WTC11 (cell line): ENCODE measurements at regions not wholly inside any gene's neighbourhood (a gene's known extent, or its start where the extent isn't known, plus 50 kb on each side); places are given as distances from the start of the nearest gene placed in this dataset.

Experiments used
- ATAC-seq: fragments of 200-7000 bp; cut with Tn5 transposase; 2 replicates; pipeline ENCODE4 v1.10.0; 2021; ENCODE audit warnings: mild to moderate bottlenecking, moderate library complexity
- CTCF ChIA-PET: fragments of 300-600 bp; sonication (Branson Sonifier 250); formaldehyde crosslinking; loops from one replicate; lab custom pipeline; 2021; ENCODE audit warnings: antibody characterized with exemption; lab: Charles Lee
- POLR2A ChIA-PET: fragments of 350-600 bp; sonication (Branson Sonifier 250); formaldehyde crosslinking; loops from one replicate; lab custom pipeline; 2021; ENCODE audit warnings: antibody characterized with exemption; lab: Charles Lee
- DNase-seq: peaks from one replicate; pipeline ENCODE4 v3.0.0; 2021; ENCODE audit warnings: low spot score
- H3K27ac Mint-ChIP-seq: 2 replicates; pipeline ENCODE4 v1.8.0; 2021; ENCODE audit warnings: mixed read lengths
- H3K27me3 Mint-ChIP-seq: 2 replicates; pipeline ENCODE4 v1.8.0; 2021; ENCODE audit warnings: low read depth, mild to moderate bottlenecking, moderate library complexity, mixed read lengths
- H3K36me3 Mint-ChIP-seq: 2 replicates; pipeline ENCODE4 v1.8.0; 2021; ENCODE audit warnings: mixed read lengths
- H3K4me1 Mint-ChIP-seq: 2 replicates; pipeline ENCODE4 v1.8.0; 2022; ENCODE audit warnings: mixed read lengths
- H3K4me3 Mint-ChIP-seq: 2 replicates; pipeline ENCODE4 v1.8.0; 2021; ENCODE audit warnings: mild to moderate bottlenecking, moderate library complexity, mixed read lengths
- H3K9me3 Mint-ChIP-seq: 2 replicates; pipeline ENCODE4 v1.8.0; 2021; ENCODE audit warnings: mixed read lengths
- ELF4 ChIP-seq: sonication (generic); formaldehyde crosslinking; IDR thresholded peaks from 2 replicates; pipeline ENCODE4 v1.8.1; 2022; ENCODE audit warnings: low read depth, mild to moderate bottlenecking, moderate library complexity, missing genetic modification reagents
- EMX1 ChIP-seq: fragments of 250-450 bp; sonication (Bioruptor Pico); IDR thresholded peaks from 2 replicates; pipeline ENCODE4 v1.8.0; 2021; ENCODE audit warnings: mild to moderate bottlenecking
- FOXP1 ChIP-seq: sonication (generic); formaldehyde crosslinking; IDR thresholded peaks from 2 replicates; pipeline ENCODE4 v1.8.0; 2022; ENCODE audit warnings: missing genetic modification reagents, mild to moderate bottlenecking, moderate library complexity, borderline replicate concordance
- FOXP4 ChIP-seq: sonication (generic); formaldehyde crosslinking; IDR thresholded peaks from 2 replicates; pipeline ENCODE4 v1.8.0; 2022; ENCODE audit warnings: mild to moderate bottlenecking, missing genetic modification reagents
- GABPB1 ChIP-seq: sonication (generic); formaldehyde crosslinking; IDR thresholded peaks from 2 replicates; pipeline ENCODE4 v1.8.1; 2023; ENCODE audit warnings: mild to moderate bottlenecking, missing genetic modification reagents
- HMGA2 ChIP-seq: fragments of 250-450 bp; sonication (Bioruptor Pico); IDR thresholded peaks from 2 replicates; pipeline ENCODE4 v1.4.0; 2021; ENCODE audit warnings: mild to moderate bottlenecking, moderate library complexity
- IRF2 ChIP-seq: sonication (generic); formaldehyde crosslinking; IDR thresholded peaks from 2 replicates; pipeline ENCODE4 v1.8.0; 2022; ENCODE audit warnings: low read depth, missing genetic modification reagents, borderline replicate concordance
- JAZF1 ChIP-seq: fragments of 250-450 bp; sonication (Bioruptor Pico); IDR thresholded peaks from 2 replicates; pipeline ENCODE4 v1.9.0; 2021; ENCODE audit warnings: moderate library complexity, mild to moderate bottlenecking, inconsistent platforms
- MYBL2 ChIP-seq: sonication (generic); formaldehyde crosslinking; IDR thresholded peaks from 2 replicates; pipeline ENCODE4 v1.8.1; 2023; ENCODE audit warnings: mild to moderate bottlenecking, moderate library complexity, missing genetic modification reagents
- NFE2L1 ChIP-seq: sonication (generic); formaldehyde crosslinking; IDR thresholded peaks from 2 replicates; pipeline ENCODE4 v1.8.1; 2023; ENCODE audit warnings: missing genetic modification reagents
- NR2C2 ChIP-seq: sonication (generic); formaldehyde crosslinking; IDR thresholded peaks from 2 replicates; pipeline ENCODE4 v1.8.0; 2022; ENCODE audit warnings: mild to moderate bottlenecking, missing genetic modification reagents
- SMAD3 ChIP-seq: sonication (generic); formaldehyde crosslinking; IDR thresholded peaks from 2 replicates; pipeline ENCODE4 v1.8.0; 2022; ENCODE audit warnings: missing genetic modification reagents, mild to moderate bottlenecking, borderline replicate concordance
- SP1 ChIP-seq: sonication (generic); formaldehyde crosslinking; conservative IDR thresholded peaks from 2 replicates; pipeline ENCODE4 v1.8.1; 2022; ENCODE audit warnings: missing genetic modification reagents
- TEAD4 ChIP-seq: sonication (generic); formaldehyde crosslinking; IDR thresholded peaks from 2 replicates; pipeline ENCODE4 v1.8.0; 2022; ENCODE audit warnings: mild to moderate bottlenecking, missing genetic modification reagents
- USF2 ChIP-seq: sonication (generic); formaldehyde crosslinking; IDR thresholded peaks from 2 replicates; pipeline ENCODE4 v1.8.1; 2023; ENCODE audit warnings: mild to moderate bottlenecking, missing genetic modification reagents, moderate library complexity
- ZNF138 ChIP-seq: sonication (generic); formaldehyde crosslinking; conservative IDR thresholded peaks from 2 replicates; pipeline ENCODE4 v1.8.1; 2022; ENCODE audit warnings: mild to moderate bottlenecking, moderate library complexity, missing genetic modification reagents
- ZNF232 ChIP-seq: sonication (generic); formaldehyde crosslinking; IDR thresholded peaks from 2 replicates; pipeline ENCODE4 v1.8.0; 2022; ENCODE audit warnings: mild to moderate bottlenecking, missing genetic modification reagents
- TF ChIP-seq, protein P1 (sequence below): sonication (generic); formaldehyde crosslinking; IDR thresholded peaks from 2 replicates; pipeline ENCODE4 v1.8.0; 2023; ENCODE audit warnings: mild to moderate bottlenecking, missing genetic modification reagents
- TF ChIP-seq, protein P2 (sequence below): sonication (generic); formaldehyde crosslinking; IDR thresholded peaks from 2 replicates; pipeline ENCODE4 v1.8.1; 2022; ENCODE audit warnings: mild to moderate bottlenecking, missing genetic modification reagents, moderate library complexity, borderline replicate concordance
- TF ChIP-seq, protein P3 (sequence below): sonication (generic); formaldehyde crosslinking; conservative IDR thresholded peaks from 2 replicates; pipeline ENCODE4 v1.8.1; 2022; ENCODE audit warnings: mild to moderate bottlenecking, missing genetic modification reagents
- TF ChIP-seq, protein P4 (sequence below): fragments of 250-450 bp; sonication (Bioruptor Pico); IDR thresholded peaks from 2 replicates; pipeline ENCODE4 v1.9.0; 2021; ENCODE audit warnings: mild to moderate bottlenecking
- TF ChIP-seq, protein P5 (sequence below): sonication (generic); formaldehyde crosslinking; IDR thresholded peaks from 2 replicates; pipeline ENCODE4 v1.8.1; 2022; ENCODE audit warnings: mild to moderate bottlenecking, moderate library complexity, missing genetic modification reagents

- Mint-ChIP-seq H3K27ac (no peak overlapping the region), H3K36me3 (no peaks in the 10 kb centered on the region), H3K27me3 (no peaks in the 10 kb centered on the region; the same call in 1 of the 2 replicates), H3K4me1 (no peaks in the 10 kb centered on the region), H3K4me3 (no peak overlapping the region), H3K9me3 (peaks cover 17% of the 10 kb centered on the region)
- ATAC-seq (no peak), DNase-seq (no peak)
- TF ChIP-seq, protein P1, sequence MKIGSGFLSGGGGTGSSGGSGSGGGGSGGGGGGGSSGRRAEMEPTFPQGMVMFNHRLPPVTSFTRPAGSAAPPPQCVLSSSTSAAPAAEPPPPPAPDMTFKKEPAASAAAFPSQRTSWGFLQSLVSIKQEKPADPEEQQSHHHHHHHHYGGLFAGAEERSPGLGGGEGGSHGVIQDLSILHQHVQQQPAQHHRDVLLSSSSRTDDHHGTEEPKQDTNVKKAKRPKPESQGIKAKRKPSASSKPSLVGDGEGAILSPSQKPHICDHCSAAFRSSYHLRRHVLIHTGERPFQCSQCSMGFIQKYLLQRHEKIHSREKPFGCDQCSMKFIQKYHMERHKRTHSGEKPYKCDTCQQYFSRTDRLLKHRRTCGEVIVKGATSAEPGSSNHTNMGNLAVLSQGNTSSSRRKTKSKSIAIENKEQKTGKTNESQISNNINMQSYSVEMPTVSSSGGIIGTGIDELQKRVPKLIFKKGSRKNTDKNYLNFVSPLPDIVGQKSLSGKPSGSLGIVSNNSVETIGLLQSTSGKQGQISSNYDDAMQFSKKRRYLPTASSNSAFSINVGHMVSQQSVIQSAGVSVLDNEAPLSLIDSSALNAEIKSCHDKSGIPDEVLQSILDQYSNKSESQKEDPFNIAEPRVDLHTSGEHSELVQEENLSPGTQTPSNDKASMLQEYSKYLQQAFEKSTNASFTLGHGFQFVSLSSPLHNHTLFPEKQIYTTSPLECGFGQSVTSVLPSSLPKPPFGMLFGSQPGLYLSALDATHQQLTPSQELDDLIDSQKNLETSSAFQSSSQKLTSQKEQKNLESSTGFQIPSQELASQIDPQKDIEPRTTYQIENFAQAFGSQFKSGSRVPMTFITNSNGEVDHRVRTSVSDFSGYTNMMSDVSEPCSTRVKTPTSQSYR (CRISPR knock-in tag) = no peak
- TF ChIP-seq, protein P2, sequence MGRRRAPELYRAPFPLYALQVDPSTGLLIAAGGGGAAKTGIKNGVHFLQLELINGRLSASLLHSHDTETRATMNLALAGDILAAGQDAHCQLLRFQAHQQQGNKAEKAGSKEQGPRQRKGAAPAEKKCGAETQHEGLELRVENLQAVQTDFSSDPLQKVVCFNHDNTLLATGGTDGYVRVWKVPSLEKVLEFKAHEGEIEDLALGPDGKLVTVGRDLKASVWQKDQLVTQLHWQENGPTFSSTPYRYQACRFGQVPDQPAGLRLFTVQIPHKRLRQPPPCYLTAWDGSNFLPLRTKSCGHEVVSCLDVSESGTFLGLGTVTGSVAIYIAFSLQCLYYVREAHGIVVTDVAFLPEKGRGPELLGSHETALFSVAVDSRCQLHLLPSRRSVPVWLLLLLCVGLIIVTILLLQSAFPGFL (CRISPR knock-in tag) = no peak
- TF ChIP-seq FOXP1 (CRISPR knock-in tag) = no peak
- TF ChIP-seq IRF2 (CRISPR knock-in tag) = no peak
- TF ChIP-seq, protein P3, sequence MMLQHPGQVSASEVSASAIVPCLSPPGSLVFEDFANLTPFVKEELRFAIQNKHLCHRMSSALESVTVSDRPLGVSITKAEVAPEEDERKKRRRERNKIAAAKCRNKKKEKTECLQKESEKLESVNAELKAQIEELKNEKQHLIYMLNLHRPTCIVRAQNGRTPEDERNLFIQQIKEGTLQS (CRISPR knock-in tag) = no peak
- TF ChIP-seq NFE2L1 (CRISPR knock-in tag) = no peak
- ChIA-PET POLR2A (no interaction called here), CTCF (no interaction called here)
Observed at GRCh38 chr1:104440011-104440410, 690.3 kb downstream of the AMY1C start.

GRCh38 chr1:104456724-104457123 is 707.0 kb downstream of the AMY1C start:
- Mint-ChIP-seq H3K27ac (no peak overlapping the region), H3K9me3 (peaks cover 70% of the 10 kb centered on the region), H3K27me3 (peaks cover 8% of the 10 kb centered on the region; the same call in 1 of the 2 replicates), H3K36me3 (peaks cover 40% of the 10 kb centered on the region), H3K4me1 (no peaks in the 10 kb centered on the region), H3K4me3 (no peak overlapping the region)
- ATAC-seq = no peak
- POLR2A ChIA-PET = no interaction called here
- no peak for DNase-seq
- CTCF ChIA-PET = no interaction called here
- TF ChIP-seq, protein P1 (CRISPR knock-in tag) = no peak
- TF ChIP-seq ZNF138 (CRISPR knock-in tag) (no peak), ZNF232 (CRISPR knock-in tag) (no peak), IRF2 (CRISPR knock-in tag) (no peak), JAZF1 (CRISPR knock-in tag) (no peak), GABPB1 (CRISPR knock-in tag) (no peak), HMGA2 (CRISPR knock-in tag) (no peak), SMAD3 (CRISPR knock-in tag) (no peak), EMX1 (CRISPR knock-in tag) (no peak), ELF4 (CRISPR knock-in tag) (no peak), USF2 (CRISPR knock-in tag) (no peak), MYBL2 (CRISPR knock-in tag) (no peak), NR2C2 (CRISPR knock-in tag) (no peak), SP1 (CRISPR knock-in tag) (no peak), FOXP4 (CRISPR knock-in tag) (no peak), TEAD4 (CRISPR knock-in tag) (no peak)
- TF ChIP-seq, protein P4, sequence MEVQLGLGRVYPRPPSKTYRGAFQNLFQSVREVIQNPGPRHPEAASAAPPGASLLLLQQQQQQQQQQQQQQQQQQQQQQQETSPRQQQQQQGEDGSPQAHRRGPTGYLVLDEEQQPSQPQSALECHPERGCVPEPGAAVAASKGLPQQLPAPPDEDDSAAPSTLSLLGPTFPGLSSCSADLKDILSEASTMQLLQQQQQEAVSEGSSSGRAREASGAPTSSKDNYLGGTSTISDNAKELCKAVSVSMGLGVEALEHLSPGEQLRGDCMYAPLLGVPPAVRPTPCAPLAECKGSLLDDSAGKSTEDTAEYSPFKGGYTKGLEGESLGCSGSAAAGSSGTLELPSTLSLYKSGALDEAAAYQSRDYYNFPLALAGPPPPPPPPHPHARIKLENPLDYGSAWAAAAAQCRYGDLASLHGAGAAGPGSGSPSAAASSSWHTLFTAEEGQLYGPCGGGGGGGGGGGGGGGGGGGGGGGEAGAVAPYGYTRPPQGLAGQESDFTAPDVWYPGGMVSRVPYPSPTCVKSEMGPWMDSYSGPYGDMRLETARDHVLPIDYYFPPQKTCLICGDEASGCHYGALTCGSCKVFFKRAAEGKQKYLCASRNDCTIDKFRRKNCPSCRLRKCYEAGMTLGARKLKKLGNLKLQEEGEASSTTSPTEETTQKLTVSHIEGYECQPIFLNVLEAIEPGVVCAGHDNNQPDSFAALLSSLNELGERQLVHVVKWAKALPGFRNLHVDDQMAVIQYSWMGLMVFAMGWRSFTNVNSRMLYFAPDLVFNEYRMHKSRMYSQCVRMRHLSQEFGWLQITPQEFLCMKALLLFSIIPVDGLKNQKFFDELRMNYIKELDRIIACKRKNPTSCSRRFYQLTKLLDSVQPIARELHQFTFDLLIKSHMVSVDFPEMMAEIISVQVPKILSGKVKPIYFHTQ (CRISPR knock-in tag) = no peak
- TF ChIP-seq, protein P5, sequence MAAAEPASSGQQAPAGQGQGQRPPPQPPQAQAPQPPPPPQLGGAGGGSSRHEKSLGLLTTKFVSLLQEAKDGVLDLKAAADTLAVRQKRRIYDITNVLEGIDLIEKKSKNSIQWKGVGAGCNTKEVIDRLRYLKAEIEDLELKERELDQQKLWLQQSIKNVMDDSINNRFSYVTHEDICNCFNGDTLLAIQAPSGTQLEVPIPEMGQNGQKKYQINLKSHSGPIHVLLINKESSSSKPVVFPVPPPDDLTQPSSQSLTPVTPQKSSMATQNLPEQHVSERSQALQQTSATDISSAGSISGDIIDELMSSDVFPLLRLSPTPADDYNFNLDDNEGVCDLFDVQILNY (CRISPR knock-in tag) = no peak
